Pancreas (tissue), 10 donors: ENCODE measurements at regions not wholly inside any gene's neighbourhood (a gene's known extent, or its start where the extent isn't known, plus 50 kb on each side); places are given as distances from the start of the nearest gene placed in this dataset.
A peak's percentile ranks its signal among the peaks of the same experiment; 100 is the strongest.
"Not testable (repeated sequence)": the region's sequence is repeated elsewhere in the genome, so short reads cannot be mapped to it uniquely, and the experiment has no call there.

Experiments used
- ATAC-seq, 4 donors: fragments of 200-7000 bp; cut with Tn5 transposase; one replicate each; pipeline versions ENCODE4 v1.8.0 to v1.9.1; 2020; ENCODE audit warnings: mild to moderate bottlenecking in 4 of 4, moderate library complexity in 4 of 4
- DNase-seq, 6 donors: peaks; one replicate each; pipeline ENCODE4 v3.0.0-alpha.2; 2020
- FAIRE-seq: peaks from 2 replicates; lab custom pipeline; 2012; peaks lifted over from hg19 to GRCh38; lab: Jason Lieb, UNC
- H3K27ac ChIP-seq, 4 donors: fragments of 200-600 bp; sonication (generic); 1 replicate in 3 of 4; 2 replicates in 1 of 4; pipeline versions ENCODE4 v1.5.0 to v1.8.0; 2020
- H3K27me3 ChIP-seq, 4 donors: fragments of 200-600 bp; one replicate each; pipeline ENCODE4 v1.8.0; 2021
- H3K36me3 ChIP-seq, 3 donors: fragments of 200-600 bp; sonication (generic) in 1 of 3; one replicate each; pipeline versions ENCODE4 v1.5.0 to v1.8.0; 2020 to 2021
- H3K4me1 ChIP-seq, 3 donors: fragments of 200-600 bp; one replicate each; pipeline ENCODE4 v1.8.0; 2021
- H3K4me3 ChIP-seq, 4 donors: fragments of 200-600 bp; sonication (generic) in 2 of 4; one replicate each; pipeline versions ENCODE4 v1.5.0 to v1.8.0; 2020 to 2021
- H3K9me3 ChIP-seq, 4 donors: fragments of 200-600 bp; one replicate each; pipeline ENCODE4 v1.8.0; 2021
- CTCF ChIP-seq, 4 donors: fragments of 200-600 bp; sonication (generic) in 3 of 4; IDR thresholded peaks; one replicate each; pipeline versions ENCODE4 v1.5.0 to v1.8.0; 2021; ENCODE audit warnings: antibody characterized with exemption in 4 of 4
- WGBS, 2 donors: extraction: QIAGEN DNeasy Blood & Tissue Kit; methylation state at CpG; one replicate each; pipeline ENCODE4 v1.1.7; 2013; 5-methylcytosine and 5-hydroxymethylcytosine counted together
- intact Hi-C, 3 donors: fragments of 100-400 bp; cut with DNase I; formaldehyde crosslinking; loops; one replicate each; pipeline versions ENCODE4 v1.11.1 to v1.14.2; 2022
- donor health status: healthy with polysubstance abuse.
- donor health status: DM: no; HTN: no; CAD: no; lungs with moderate emphysema.
- donor health status: DM: no; HTN: no; CAD: no.
- donor health status: control.
- donor health status: control.
- donor health status: Bipolar disorder and iron deficiency.
- donor health status: DM: yes; HTN: yes; CAD: no.
- donor health status: DM: no; HTN: no; CAD: no.
- donor health status: DM: no; HTN: no; CAD: no.
- donor health status: DM: yes; HTN: yes; CAD: no.

GRCh38 chr20:11180186-11180585 lies 506.4 kb upstream of the JAG1 start:
- peaks cover 0 to 1% (median 0%) of the 10 kb centered on the region in 4 donors for H3K9me3 ChIP-seq
- H3K4me3 ChIP-seq, result no peak overlapping the region
- no peaks in the 10 kb centered on the region for H3K27me3 ChIP-seq
- no peak for DNase-seq
- no peak for TF ChIP-seq CTCF (IDR thresholded peaks at IDR 0.05)
- no peak for ATAC-seq
- no peak overlapping the region for H3K27ac ChIP-seq
- intact Hi-C loops, result no loop called here
- no peaks in the 10 kb centered on the region for H3K4me1 ChIP-seq
- no peak for FAIRE-seq
- H3K36me3 ChIP-seq, result no peaks in the 10 kb centered on the region

GRCh38 chr20:11181129-11181528 lies 507.3 kb upstream of the JAG1 start:
- H3K4me3 ChIP-seq, H3K4me1 ChIP-seq: not testable (repeated sequence)

GRCh38 chr20:11181966-11182365 lies 508.2 kb upstream of the JAG1 start:
- no peaks in the 10 kb centered on the region for H3K36me3 ChIP-seq
- 93 to 98% methylated on average over 3 of the region's 3 CpGs for WGBS, 2 donors
- DNase-seq, result no peak
- TF ChIP-seq CTCF (IDR thresholded peaks at IDR 0.05), result no peak
- no peak overlapping the region for H3K27ac ChIP-seq
- intact Hi-C loops, result no loop called here
- no peak overlapping the region for H3K4me3 ChIP-seq
- H3K4me1 ChIP-seq, result no peaks in the 10 kb centered on the region
- no peak for FAIRE-seq
- no peaks in the 10 kb centered on the region for H3K27me3 ChIP-seq
- ATAC-seq, result no peak
- H3K9me3 ChIP-seq, result peaks cover 0 to 4% (median 0%) of the 10 kb centered on the region in 4 donors

More at GRCh38 chr20:11181129-11181528, 507.3 kb upstream of the JAG1 start:
- H3K36me3 ChIP-seq, DNase-seq, FAIRE-seq, H3K9me3 ChIP-seq, ATAC-seq, intact Hi-C loops, H3K27ac ChIP-seq, H3K27me3 ChIP-seq: not testable (repeated sequence)
- WGBS, 2 donors, result 73 to 82% methylated on average over 3 of the region's 3 CpGs

- ATAC-seq (peak in 3 of 4 donors; percentile 29 to 56 (median 55)), FAIRE-seq (no peak), DNase-seq (no peak)
- no peak overlapping the region for H3K4me3 ChIP-seq
- H3K27ac ChIP-seq, result no peak overlapping the region
- no peaks in the 10 kb centered on the region for H3K27me3 ChIP-seq
- 86 to 90% methylated on average over 1 of the region's 1 CpG for WGBS, 2 donors
- peaks cover 0 to 4% (median 0%) of the 10 kb centered on the region in 4 donors for H3K9me3 ChIP-seq
- intact Hi-C loops, result no loop called here
- H3K4me1 ChIP-seq, result no peaks in the 10 kb centered on the region
- TF ChIP-seq CTCF (IDR thresholded peaks at IDR 0.05), result no peak
- H3K36me3 ChIP-seq, result no peaks in the 10 kb centered on the region
Measured at GRCh38 chr20:11182720-11183119, 508.9 kb upstream of the JAG1 start.

GRCh38 chr20:11186301-11187008 lies 512.7 kb upstream of the JAG1 start:
- TF ChIP-seq CTCF (IDR thresholded peaks at IDR 0.05), result no peak
- WGBS, 2 donors, result 49 to 64% methylated on average over 3 of the region's 3 CpGs

More at GRCh38 chr20:11186301-11187008, 512.7 kb upstream of the JAG1 start:
- H3K36me3 ChIP-seq, result no peaks in the 10 kb centered on the region
- H3K9me3 ChIP-seq, result peaks cover 0 to 4% (median 0%) of the 10 kb centered on the region in 4 donors
- no peaks in the 10 kb centered on the region for H3K27me3 ChIP-seq
- no peak for FAIRE-seq
- no peak overlapping the region for H3K27ac ChIP-seq
- DNase-seq, result no peak
- ATAC-seq, result no peak
- intact Hi-C loops, result no loop called here
- no peaks in the 10 kb centered on the region for H3K4me1 ChIP-seq
- no peak overlapping the region for H3K4me3 ChIP-seq
